ENCODE measurements at regions not wholly inside any gene's neighbourhood (a gene's known extent, or its start where the extent isn't known, plus 50 kb on each side); places are given as distances from the start of the nearest gene placed in this dataset.
"Not testable (repeated sequence)": the region's sequence is repeated elsewhere in the genome, so short reads cannot be mapped to it uniquely, and the experiment has no call there.

DNA sequence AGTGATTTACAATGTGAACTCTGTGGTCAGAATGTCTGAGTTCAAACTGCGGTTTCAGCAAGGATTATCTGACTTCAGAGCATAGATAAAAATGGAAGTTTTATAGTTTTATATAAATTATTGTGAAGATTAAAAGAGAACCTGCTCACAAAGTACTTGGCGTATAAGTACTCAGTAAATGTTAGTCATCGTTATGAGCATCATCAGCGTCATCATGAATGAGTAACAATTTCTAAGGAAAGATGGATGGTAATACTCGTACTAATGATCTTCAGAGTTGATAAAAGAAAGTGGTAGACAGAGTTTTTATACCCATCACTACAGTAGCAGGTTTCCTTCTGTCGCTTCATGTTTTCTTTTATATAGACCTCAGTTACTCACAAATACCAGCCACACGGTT is 341.8 kb downstream of the RAP2B start:
- no peak overlapping the region for H3K4me3 ChIP-seq (ENCODE audit: low read depth, low read length)
- no peak for DNase-seq (ENCODE audit: low read depth)
- TF ChIP-seq, protein P1, sequence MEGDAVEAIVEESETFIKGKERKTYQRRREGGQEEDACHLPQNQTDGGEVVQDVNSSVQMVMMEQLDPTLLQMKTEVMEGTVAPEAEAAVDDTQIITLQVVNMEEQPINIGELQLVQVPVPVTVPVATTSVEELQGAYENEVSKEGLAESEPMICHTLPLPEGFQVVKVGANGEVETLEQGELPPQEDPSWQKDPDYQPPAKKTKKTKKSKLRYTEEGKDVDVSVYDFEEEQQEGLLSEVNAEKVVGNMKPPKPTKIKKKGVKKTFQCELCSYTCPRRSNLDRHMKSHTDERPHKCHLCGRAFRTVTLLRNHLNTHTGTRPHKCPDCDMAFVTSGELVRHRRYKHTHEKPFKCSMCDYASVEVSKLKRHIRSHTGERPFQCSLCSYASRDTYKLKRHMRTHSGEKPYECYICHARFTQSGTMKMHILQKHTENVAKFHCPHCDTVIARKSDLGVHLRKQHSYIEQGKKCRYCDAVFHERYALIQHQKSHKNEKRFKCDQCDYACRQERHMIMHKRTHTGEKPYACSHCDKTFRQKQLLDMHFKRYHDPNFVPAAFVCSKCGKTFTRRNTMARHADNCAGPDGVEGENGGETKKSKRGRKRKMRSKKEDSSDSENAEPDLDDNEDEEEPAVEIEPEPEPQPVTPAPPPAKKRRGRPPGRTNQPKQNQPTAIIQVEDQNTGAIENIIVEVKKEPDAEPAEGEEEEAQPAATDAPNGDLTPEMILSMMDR (IDR thresholded peaks at IDR 0.05; ENCODE audit: low read depth, low read length, missing control alignments): no peak

DNA sequence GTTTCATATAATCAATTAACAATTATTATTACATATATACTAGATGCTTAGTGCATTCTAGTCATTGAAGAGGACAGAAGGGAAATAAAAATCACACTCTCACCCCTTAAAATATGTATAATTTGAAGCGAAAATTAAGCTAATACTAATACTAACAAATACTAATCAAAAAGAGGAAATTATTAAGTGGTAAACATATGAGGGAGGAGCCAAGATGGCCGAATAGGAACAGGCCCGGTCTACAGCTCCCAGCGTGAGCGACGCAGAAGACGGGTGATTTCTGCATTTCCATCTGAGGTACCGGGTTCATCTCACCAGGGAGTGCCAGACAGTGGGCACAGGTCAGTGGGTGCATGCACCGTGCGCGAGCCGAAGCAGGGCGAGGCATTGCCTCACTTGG is 344.2 kb downstream of the RAP2B start:
- DNase-seq (ENCODE audit: low read depth); H3K4me3 ChIP-seq (ENCODE audit: low read depth, low read length): not testable (repeated sequence)

DNA sequence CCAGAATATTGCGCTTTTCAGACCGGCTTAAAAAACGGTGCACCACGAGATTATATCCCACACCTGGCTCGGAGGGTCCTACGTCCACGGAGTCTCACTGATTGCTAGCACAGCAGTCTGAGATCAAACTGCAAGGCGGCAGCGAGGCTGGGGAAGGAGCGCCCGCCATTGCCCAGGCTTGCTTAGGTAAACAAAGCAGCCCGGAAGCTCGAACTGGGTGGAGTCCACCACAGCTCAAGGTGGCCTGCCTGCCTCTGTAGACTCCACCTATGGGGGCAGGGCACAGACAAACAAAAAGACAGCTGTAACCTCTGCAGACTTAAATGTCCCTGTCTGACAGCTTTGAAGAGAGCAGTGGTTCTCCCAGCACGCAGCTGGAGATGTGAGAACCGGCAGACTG is 344.7 kb downstream of the RAP2B start:
- DNase-seq (ENCODE audit: low read depth); H3K4me3 ChIP-seq (ENCODE audit: low read depth, low read length): not testable (repeated sequence)

GRCh38 chr3:153513236-153513635 is 351.2 kb downstream of the RAP2B start:
- no peak for DNase-seq (ENCODE audit: low read depth)
- TF ChIP-seq, protein P1 (IDR thresholded peaks at IDR 0.05; ENCODE audit: low read depth, low read length, missing control alignments): peak; percentile 47
- no peak overlapping the region for H3K4me3 ChIP-seq (ENCODE audit: low read depth, low read length)

- TF ChIP-seq, protein P1 (IDR thresholded peaks at IDR 0.05; ENCODE audit: low read depth, low read length, missing control alignments): no peak
- H3K4me3 ChIP-seq (ENCODE audit: low read depth, low read length): no peak overlapping the region
- no peak for DNase-seq (ENCODE audit: low read depth)
These were observed 366.4 kb downstream of the RAP2B start for GRCh38 chr3:153528473-153528872.

GRCh38 chr3:153539263-153539662 is 377.2 kb downstream of the RAP2B start:
- TF ChIP-seq, protein P1 (IDR thresholded peaks at IDR 0.05; ENCODE audit: low read depth, low read length, missing control alignments): no peak
- H3K4me3 ChIP-seq (ENCODE audit: low read depth, low read length): no peak overlapping the region
- no peak for DNase-seq (ENCODE audit: low read depth)

DNA sequence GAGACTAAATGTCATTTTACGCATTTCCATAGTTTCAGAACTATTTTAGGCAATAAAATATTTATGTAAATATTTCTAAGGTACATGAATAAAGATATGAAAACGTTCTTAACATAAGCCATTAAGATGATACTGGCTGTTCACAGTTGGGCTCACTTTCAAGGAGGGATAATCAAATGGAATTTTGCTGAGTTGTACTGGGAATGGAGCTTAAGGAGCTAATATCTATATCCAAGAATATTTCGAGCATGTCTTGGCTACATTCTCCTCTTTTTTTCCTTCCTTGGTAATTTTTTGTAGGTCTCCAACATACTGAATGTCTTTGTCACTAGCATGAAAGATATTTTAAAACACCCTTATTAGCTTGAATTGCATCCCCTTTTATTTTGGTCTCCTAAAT is 383.4 kb downstream of the RAP2B start:
- DNase-seq (ENCODE audit: low read depth): no peak
- TF ChIP-seq, protein P1 (IDR thresholded peaks at IDR 0.05; ENCODE audit: low read depth, low read length, missing control alignments): no peak
- no peak overlapping the region for H3K4me3 ChIP-seq (ENCODE audit: low read depth, low read length)

GRCh38 chr3:153547970-153548369 is 385.9 kb downstream of the RAP2B start:
- H3K4me3 ChIP-seq (ENCODE audit: low read depth, low read length): no peak overlapping the region
- no peak for DNase-seq (ENCODE audit: low read depth)
- TF ChIP-seq, protein P1 (IDR thresholded peaks at IDR 0.05; ENCODE audit: low read depth, low read length, missing control alignments): no peak

- H3K4me3 ChIP-seq (ENCODE audit: low read depth, low read length); DNase-seq (ENCODE audit: low read depth): not testable (repeated sequence)
These were observed 387.7 kb downstream of the RAP2B start for GRCh38 chr3:153549686-153550085.
